ENCODE measurements at regions not wholly inside any gene's neighbourhood (a gene's known extent, or its start where the extent isn't known, plus 50 kb on each side); places are given as distances from the start of the nearest gene placed in this dataset.

GRCh38 chr17:73924909-73925186 is 278.6 kb upstream of the RPL38 start:
- peak; percentile 1 for DNase-seq (ENCODE audit: low spot score)

GRCh38 chr17:73929860-73930430 is 273.5 kb upstream of the RPL38 start:
- DNase-seq (ENCODE audit: low spot score): no peak

- DNase-seq (ENCODE audit: low spot score): no peak
Measured at GRCh38 chr17:73932216-73932749, 271.2 kb upstream of the RPL38 start.

- no peak for DNase-seq (ENCODE audit: low spot score)
Measured at GRCh38 chr17:73933164-73933766, 270.2 kb upstream of the RPL38 start.

- DNase-seq (ENCODE audit: low spot score): no peak
Measured at GRCh38 chr17:73933871-73934270, 269.6 kb upstream of the RPL38 start.

- no peak for DNase-seq (ENCODE audit: low spot score)
Measured at GRCh38 chr17:73934696-73935095, 268.8 kb upstream of the RPL38 start.

GRCh38 chr17:73936908-73937627 is 266.4 kb upstream of the RPL38 start:
- no peak for DNase-seq (ENCODE audit: low spot score)

- DNase-seq (ENCODE audit: low spot score): no peak
Measured at GRCh38 chr17:73938706-73939105, 264.8 kb upstream of the RPL38 start.

- no peak for DNase-seq (ENCODE audit: low spot score)
Measured at GRCh38 chr17:73939806-73940205, 263.7 kb upstream of the RPL38 start.

- DNase-seq (ENCODE audit: low spot score): no peak
Measured at GRCh38 chr17:73940511-73940910, 263.0 kb upstream of the RPL38 start.

GRCh38 chr17:73941919-73942530 is 261.5 kb upstream of the RPL38 start:
- no peak for DNase-seq (ENCODE audit: low spot score)

GRCh38 chr17:73942703-73943415 is 260.6 kb upstream of the RPL38 start:
- no peak for DNase-seq (ENCODE audit: low spot score)

GRCh38 chr17:73943416-73944110 is 259.9 kb upstream of the RPL38 start:
- DNase-seq (ENCODE audit: low spot score): no peak

- no peak for DNase-seq (ENCODE audit: low spot score)
Measured at GRCh38 chr17:73944366-73944765, 259.1 kb upstream of the RPL38 start.

- no peak for DNase-seq (ENCODE audit: low spot score)
Measured at GRCh38 chr17:73947281-73947965, 256.1 kb upstream of the RPL38 start.

- no peak for DNase-seq (ENCODE audit: low spot score)
Measured at GRCh38 chr17:73947966-73948355, 255.5 kb upstream of the RPL38 start.

- DNase-seq (ENCODE audit: low spot score): no peak
Measured at GRCh38 chr17:73949903-73950592, 253.4 kb upstream of the RPL38 start.

- no peak for DNase-seq (ENCODE audit: low spot score)
Measured at GRCh38 chr17:73950593-73950914, 252.9 kb upstream of the RPL38 start.

- no peak for DNase-seq (ENCODE audit: low spot score)
Measured at GRCh38 chr17:73952082-73952479, 251.4 kb upstream of the RPL38 start.

GRCh38 chr17:73952480-73953205 is 250.8 kb upstream of the RPL38 start:
- no peak for DNase-seq (ENCODE audit: low spot score)
